ENCODE measurements at regions not wholly inside any gene's neighbourhood (a gene's known extent, or its start where the extent isn't known, plus 50 kb on each side); places are given as distances from the start of the nearest gene placed in this dataset.
"Not testable (repeated sequence)": the region's sequence is repeated elsewhere in the genome, so short reads cannot be mapped to it uniquely, and the experiment has no call there.

DNA sequence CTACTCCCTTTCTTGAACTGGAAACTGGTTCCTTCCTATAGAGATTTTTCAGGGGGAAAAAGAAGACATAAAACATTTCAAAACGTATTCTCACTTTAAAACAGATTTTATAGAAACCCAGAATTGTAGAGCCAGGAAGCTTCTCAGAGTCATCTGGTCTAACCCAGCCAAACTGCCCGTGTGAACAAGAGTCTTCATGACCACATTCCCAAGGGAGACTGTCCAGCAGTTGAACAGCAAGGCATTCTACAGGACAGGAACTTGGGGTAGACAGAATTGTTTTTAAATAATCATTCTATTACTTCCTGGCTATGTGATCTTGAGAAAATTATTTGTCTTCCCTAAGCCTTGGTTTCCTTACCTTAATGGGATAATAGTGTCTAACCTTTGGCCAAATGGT lies 163.5 kb upstream of the IVNS1ABP start:
- FAIRE-seq: no peak

DNA sequence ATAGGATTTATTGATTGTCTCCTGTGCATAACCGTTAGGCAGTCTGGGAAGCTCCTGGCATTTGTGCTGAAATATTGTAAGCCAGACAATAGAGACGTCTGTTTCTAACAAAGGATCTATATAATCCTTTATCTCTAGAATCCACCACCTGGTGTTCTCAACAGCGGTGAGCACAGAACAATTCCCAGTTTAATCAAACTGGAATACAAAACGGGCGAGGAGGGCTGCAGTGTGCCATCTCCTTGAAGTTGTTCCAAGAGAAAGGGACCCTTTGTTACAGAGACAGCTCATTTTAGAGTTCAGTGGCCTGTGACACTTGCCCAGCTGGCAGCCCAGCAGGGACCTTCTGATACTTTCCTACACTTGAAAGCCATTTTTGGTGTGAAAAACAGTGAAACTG lies 162.8 kb upstream of the IVNS1ABP start:
- DNase-seq (ENCODE audit: insufficient read length, low spot score) (no peak), FAIRE-seq (no peak)

More for the DNA sequence above, 163.5 kb upstream of the IVNS1ABP start:
- DNase-seq (ENCODE audit: insufficient read length, low spot score): no peak

DNA sequence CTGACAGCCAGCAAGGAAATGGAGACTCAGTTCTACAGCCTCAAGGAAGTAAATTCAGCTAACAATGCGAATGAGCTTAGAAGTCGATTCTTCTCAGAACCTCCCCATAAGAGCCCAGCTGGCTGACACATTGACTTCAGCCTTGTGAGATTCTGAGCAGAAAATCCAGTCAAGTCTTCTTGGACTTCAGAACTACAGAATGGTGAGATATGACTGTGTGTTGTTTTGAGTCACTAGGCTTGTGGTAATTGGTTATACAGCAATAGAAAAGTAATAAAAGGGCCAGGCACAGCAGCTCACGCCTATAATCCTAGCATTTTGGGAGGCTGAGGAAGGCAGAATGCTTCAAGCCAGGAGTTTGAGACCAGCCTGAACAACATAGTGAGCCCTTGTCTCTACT lies 161.8 kb upstream of the IVNS1ABP start:
- no peak for FAIRE-seq
- DNase-seq (ENCODE audit: insufficient read length, low spot score): no peak

DNA sequence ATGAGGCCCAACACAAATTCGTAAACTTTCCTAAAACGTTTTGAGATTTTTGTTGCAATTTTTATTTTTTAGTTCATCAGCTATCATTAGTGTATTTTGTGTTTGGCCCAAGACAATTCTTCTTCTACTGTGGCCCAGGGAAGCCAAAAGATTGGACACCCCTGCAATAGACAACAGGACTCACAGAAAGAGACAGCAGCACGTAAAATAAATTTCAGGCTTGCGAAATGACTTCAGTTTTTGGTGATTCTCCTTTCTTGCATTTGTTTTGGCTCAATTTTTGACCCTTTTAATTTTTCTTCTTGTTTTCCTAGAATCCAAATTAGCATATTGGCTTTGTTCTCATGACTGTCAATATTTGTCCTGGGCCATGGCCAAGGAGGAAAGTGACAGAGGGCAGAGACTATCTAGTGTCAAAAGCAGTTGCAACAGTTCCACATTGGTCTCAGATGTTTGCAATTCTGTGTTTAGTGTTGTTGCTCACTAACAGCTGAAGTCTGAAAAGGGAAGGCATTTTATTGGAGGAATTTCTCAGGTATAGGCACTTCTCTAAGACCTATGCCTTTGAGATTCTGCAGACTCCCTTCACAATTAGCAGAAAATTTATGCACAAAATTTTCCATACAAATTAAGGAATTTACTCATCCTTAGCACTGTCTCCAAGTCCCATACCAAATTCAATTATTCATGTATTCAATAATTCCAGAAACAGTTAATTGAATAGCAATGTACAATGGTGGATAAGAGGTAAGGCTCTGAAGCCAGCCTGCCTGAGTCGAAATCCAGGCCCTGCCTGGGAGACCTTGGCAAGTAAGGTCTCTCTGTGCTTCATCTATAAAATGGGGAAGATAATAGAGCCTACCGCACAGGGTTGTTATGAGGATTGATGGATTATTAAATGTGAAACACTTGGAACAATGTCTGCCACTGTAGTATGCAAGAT lies 160.9 kb upstream of the IVNS1ABP start:
- FAIRE-seq (no peak), DNase-seq (ENCODE audit: insufficient read length, low spot score) (no peak)

DNA sequence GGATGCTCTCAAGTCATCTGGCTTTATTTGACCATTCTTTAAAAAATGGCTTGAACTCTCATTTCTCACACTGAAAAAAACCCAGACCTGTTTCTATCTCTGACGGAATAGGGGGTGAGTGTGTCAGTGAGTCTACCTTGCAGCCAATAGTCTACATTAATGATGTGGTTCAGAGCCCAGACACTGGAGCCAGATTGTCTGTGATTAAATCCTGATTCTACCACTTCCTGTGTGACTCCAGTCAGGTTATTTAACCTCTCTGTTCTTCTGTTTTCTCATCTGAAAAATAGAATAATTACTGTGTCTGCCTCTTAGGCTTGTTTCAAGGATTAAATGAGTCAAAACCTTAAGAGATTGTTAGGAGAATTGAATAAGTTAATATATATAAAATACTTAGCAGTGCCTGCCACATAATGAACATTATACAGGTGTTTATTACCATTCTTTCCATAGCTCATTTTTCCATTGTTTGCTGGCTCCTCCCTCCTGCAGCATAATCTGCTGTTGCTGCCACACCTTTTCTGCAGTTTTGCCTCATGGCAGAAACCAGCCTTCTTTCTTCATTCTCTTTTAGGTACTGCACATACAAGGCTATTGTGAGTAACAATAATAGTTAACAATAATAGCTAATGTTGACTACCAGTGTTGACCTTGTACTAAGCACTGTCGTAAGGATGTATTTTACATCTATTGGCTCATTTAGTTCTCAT lies 157.6 kb upstream of the IVNS1ABP start:
- no peak for FAIRE-seq
- DNase-seq (ENCODE audit: insufficient read length, low spot score): no peak

DNA sequence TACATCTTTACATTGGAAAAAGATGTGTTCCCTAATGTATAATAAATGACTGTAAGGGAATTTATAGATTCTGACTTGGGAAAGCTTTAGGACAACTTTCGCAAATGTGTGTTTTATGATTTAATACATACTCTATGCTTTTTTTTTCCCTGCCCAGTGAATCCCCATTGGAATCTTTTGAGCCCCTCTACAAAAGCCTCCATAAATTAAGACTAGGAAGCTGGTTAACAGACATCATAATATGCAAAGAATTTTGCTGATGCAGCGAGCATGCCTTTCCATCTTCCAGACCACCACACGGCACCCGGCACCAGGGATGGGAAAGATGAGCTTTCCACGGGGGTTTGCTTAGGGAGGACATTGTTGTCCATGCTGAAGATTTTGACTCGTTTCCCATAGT lies 156.1 kb upstream of the IVNS1ABP start:
- no peak for FAIRE-seq
- DNase-seq (ENCODE audit: insufficient read length, low spot score): no peak

DNA sequence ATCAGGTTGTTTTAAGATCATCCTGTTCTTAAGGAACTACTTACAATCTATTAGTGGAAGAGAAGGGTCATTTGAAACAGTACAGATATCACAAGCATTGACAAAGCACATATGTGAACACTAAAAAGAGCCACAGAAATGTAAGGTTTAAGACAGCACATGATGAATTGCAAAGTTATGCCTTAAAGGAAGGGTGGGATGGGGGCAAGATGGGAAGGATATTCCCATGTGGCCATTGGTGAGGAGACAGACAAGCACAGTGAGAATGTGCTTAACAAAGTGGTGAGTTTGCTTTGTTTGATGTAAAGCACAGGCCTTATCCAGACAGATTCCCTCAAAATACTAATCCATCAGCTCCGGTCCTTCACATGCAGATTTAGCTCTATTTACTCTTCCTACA lies 151.6 kb upstream of the IVNS1ABP start:
- no peak for FAIRE-seq

DNA sequence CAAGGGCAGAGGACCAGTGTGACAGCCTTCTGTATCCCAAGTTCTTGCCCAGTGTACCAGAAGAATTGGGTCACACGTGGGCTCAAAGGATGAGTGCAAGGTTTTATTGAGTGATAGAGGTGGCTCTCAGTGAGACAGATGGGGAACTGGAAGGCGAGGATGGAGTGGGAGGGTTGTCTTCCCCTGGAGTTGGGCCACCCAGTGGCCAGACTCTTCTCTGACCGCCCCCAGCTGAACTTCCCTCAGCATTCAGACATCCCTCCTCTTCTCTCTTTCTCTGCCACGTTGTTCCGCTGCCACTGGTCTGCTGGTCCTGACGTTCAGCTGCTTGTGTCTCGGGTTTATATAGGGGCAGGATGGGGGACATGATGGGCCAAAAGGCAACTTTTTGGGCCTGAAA lies 150.1 kb upstream of the IVNS1ABP start:
- FAIRE-seq: no peak

More for the DNA sequence above, 151.6 kb upstream of the IVNS1ABP start:
- no peak for DNase-seq (ENCODE audit: insufficient read length, low spot score)

DNA sequence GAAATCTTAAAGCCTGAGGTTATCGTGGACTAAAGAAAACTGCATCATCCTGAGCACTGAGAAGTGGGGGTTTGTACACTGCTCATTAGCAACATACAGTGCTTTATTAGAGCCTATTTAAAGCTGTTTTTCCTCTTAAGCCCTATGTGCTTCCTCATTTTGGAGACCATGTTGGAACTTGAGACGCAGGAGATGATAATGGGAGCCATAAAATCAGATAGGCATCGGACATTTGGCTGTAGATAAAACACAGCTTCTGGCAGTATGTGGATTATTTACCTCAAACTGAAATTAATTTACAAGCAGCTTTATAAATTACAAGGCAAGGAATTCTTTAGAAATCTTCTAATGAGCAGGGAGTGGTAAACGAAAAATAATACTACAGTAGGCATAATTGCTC lies 147.7 kb upstream of the IVNS1ABP start:
- no peak for FAIRE-seq
- DNase-seq (ENCODE audit: insufficient read length, low spot score): no peak

More for the DNA sequence above, 150.1 kb upstream of the IVNS1ABP start:
- DNase-seq (ENCODE audit: insufficient read length, low spot score): no peak

DNA sequence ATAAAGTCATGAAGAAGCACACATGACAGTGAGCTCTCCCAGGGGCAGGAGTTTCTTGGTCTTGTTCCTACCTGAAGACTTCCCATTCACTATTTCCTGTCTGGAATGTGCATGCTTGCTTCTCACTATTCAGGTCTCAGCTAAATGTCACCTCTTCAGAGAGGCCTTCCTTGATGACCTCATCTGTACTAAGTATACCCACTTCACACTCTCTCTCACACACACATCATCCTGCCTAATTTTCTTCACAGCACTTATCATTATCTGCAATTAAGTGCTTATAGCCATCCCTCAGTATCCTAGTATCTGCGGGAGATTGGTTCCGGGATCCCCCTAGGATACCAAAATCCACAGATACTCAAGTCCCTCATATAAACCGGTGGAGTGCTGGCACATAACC lies 146.4 kb upstream of the IVNS1ABP start:
- FAIRE-seq: no peak
- DNase-seq (ENCODE audit: insufficient read length, low spot score): no peak

DNA sequence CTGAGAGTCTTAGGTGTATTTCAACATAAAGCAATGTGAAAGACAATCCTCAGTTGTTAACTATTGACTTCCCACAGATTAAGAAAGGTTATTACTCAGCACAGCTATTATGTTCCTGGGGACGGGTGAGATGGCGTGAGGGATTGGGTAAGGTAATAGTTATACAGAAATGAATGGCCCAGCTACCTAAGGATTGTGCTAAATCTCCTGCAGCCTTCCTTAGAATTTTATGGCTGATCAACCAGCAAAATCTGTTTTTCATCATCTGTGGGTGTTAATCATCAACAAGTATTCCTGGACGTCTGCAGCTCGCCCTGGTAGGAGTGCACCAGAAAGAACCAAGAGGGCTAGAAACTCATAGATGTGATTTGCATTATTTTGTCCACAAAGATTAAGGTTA lies 146.0 kb upstream of the IVNS1ABP start:
- FAIRE-seq (no peak), DNase-seq (ENCODE audit: insufficient read length, low spot score) (no peak)

DNA sequence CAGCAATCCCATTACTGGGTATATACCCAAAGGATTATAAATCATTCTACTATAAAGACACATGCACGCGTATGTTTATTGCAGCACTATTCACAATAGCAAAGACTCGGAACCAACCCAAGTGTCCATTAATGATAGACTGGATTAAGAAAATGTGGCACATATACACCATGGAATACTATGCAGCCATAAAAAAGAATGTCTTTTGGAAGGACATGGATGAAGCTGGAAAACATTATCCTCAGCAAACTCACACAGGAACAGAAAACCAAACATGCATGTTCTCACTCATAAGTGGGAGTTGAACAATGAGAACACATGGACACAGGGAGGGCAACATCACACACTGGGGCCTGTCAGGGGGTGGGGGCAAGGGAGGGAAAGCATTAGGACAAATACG lies 143.7 kb upstream of the IVNS1ABP start:
- FAIRE-seq; DNase-seq (ENCODE audit: insufficient read length, low spot score): not testable (repeated sequence)

DNA sequence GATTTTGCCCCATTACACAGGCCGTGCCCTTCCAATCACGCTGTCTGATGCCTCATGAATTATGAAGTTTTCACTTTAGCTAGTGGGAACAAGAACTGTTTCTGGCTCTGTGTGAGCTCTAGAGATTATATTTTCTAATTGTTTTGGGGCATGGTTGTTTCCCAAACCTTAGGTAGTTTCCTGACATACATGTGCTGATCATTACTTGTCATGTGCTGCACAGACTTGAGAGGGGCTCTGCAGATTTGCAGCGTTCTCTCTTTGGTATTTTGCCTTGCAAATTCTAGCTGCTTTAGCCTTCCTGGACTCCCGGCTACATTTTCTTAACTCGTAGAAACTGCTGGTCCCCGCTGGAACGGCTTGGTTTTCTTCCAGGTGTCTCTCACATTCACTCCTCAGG lies 142.1 kb upstream of the IVNS1ABP start:
- no peak for DNase-seq (ENCODE audit: insufficient read length, low spot score)
- FAIRE-seq: no peak

DNA sequence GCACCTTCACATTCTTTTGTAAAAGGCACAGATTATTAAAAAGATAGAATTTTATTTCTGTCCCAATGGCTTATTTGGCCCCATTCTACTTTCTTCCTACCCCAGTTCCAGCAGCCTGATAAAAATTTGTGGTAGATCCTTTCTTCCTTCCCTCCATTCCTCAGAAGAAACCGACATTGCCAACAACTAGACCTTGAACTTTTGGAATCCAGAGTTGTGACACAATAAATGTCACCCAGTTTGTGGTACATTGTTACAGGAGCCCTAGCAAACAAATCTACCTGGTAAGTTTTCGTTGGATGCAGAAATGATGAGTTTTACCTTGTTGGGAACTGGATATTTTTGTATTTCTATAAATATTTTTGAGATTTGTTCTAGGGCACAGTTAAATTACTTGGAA lies 141.6 kb upstream of the IVNS1ABP start:
- FAIRE-seq (no peak), DNase-seq (ENCODE audit: insufficient read length, low spot score) (no peak)

DNA sequence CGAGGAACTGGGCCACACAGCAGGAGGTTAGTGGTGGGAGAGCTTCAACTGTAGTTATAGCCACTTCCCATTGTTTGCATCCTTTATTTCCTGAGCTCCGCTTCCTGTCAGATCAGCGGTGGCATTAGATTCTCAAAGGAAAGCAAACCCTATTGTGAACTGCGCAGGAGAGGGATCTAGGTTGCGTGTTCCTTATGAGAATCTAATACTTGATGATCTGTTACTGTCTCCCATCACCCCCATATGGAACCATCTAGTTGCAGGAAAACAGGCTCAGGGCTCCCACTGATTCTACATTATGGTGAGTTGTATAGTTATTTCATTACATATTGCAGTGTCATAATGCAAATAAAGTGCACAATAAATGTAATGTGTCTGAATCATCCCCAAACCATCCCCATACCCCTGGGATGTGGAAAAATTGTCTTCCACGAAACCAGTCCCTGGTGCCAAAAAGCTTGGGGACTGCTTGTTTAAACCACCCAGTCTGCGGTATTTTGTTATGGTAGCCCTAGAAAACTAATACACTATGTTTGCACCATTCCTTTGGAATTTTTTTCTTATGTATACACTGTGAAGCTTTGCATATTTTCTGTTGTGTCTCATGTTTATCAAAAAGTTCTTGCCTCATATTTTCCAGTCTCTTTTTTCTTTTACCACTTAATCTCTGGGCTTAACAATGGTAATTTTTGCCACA lies 136.6 kb upstream of the IVNS1ABP start:
- no peak for DNase-seq (ENCODE audit: insufficient read length, low spot score)
- FAIRE-seq: no peak

DNA sequence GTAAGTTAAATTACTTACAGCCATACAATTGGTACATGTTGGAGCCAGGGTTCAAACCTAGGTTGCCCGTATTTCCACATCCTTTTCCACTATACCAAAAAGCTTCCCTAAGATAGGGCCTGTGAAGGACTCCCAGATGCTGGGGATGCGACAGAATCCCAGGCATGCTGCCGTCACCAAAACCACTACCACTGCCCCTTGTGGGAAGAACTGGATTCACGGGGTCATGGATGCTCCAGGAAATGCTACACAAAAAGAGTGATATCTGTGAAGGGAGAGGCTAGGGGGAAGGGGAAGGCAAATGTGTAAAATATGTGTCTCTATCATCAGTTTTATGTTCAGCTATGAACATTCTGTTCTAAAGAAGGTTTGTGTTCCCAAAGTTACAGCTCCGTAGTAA lies 133.9 kb upstream of the IVNS1ABP start:
- DNase-seq (ENCODE audit: insufficient read length, low spot score) (no peak), FAIRE-seq (no peak)

DNA sequence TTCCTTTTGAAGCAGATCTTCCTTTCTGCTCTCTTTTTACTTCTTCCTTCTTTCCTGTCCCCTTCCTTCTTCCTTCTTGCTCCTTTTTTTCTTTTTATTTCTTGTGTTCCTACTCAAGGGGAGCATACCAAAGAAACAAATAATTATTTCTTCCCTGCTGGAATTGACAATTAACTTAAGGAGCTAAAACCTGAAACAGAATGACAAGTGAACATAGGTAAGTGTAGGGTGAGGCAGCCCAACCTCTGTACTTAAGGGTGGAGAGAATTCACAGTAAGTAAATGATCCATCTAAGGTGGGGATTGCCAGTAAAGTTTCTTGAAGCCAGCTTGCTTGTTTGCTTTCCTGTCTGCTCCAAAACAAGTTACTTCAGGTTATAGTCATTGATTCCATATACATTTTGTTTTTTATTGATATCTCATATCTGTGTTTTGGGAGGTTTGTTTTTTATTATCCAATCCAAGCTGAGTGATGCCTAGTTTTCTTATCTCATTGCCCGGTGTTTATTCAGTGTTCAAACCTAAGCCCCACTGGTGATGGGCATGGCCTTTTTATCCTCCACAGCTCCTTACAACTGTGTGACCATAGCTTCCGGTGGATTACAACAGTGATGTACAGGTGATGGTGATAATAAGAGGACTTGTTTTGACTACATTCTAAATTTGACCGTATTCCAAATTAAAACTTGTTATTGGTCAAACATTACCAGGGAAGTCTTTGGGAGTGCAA lies 133.2 kb upstream of the IVNS1ABP start:
- no peak for FAIRE-seq
- DNase-seq (ENCODE audit: insufficient read length, low spot score): no peak

DNA sequence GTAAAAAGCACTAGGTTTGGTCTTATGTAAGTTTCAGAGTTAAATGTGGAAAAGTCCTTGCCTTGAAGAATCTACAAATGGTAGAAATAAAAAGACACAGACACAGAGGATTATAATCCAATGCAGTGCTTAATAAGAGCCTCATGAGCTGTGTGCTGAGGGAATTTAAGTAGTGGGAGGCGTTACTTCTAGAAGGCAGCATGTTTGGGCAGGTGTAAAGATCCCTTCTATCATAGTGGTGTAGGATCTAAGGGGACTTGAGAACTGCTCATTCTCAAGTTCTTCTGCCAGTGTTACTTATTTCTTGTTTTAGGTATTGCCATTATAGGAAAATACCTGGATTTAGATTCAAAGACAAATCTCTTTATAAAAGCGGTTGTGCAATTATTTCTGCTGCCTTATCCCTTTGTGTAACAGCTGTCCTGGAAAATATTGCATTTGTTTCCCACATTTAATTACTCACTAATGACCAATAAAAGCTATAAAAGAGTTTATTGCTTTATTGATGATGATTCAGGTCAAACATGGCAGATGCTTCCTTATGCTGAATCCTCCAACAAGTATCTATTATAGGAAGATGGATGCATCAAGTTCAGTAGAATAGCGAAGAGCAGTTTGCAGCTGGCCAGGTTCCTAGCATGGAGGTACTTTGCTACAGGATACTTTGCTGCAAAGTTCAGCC lies 132.5 kb upstream of the IVNS1ABP start:
- DNase-seq (ENCODE audit: insufficient read length, low spot score) (no peak), FAIRE-seq (no peak)

DNA sequence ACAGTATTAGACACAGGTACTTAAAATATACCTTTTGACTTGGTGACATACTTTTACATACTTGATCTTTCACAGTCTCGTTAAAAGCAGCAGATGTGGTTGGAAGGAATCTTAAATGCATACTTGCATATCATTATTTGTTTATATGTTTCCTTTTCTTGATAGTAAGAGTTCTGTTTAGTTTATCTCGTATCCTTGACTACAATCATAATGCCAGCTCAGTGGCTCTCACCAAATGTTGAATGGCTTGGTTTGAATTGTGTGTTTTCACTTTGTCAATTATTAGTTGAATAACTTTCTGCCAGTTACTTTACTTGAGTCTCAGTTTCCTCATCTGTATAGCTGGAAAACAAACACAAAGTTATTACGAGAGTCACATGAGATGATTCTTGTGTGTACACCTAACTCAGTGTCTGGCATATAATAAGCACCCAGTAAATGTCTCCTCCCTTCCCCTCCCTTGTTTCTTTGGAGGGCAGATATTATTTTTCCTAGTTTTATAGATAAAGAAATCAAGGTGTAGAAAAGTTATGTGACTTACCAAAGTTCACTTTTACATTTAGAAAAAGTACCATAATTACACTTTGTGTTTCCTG lies 131.6 kb upstream of the IVNS1ABP start:
- FAIRE-seq (no peak), DNase-seq (ENCODE audit: insufficient read length, low spot score) (no peak)

DNA sequence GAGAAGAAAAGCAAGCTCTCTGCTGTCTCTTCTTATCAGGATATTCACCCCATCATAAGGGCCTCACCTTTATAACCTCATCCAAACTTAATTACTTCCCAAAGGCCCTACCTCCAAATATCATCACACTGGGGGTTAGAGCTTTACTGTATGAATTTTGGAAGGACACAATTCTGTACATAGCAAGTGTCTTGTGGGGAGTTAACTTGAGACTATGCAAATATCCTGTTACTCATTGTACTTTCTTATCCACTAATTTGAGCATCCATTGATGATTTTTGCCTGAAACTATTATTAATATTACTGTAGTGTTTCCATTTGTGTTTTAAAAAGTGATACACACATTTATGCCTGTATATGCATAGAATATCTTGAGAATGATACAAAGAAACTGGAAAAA lies 129.1 kb upstream of the IVNS1ABP start:
- no peak for FAIRE-seq
- DNase-seq (ENCODE audit: insufficient read length, low spot score): no peak
